NCI-H187 (cell line): ENCODE measurements at regions not wholly inside any gene's neighbourhood (a gene's known extent, or its start where the extent isn't known, plus 50 kb on each side); places are given as distances from the start of the nearest gene placed in this dataset.

Experiments used
- DNase-seq, 2 experiments: peaks; one replicate each; lab custom pipeline; 2025; lab: John Stamatoyannopoulos, UW

DNA sequence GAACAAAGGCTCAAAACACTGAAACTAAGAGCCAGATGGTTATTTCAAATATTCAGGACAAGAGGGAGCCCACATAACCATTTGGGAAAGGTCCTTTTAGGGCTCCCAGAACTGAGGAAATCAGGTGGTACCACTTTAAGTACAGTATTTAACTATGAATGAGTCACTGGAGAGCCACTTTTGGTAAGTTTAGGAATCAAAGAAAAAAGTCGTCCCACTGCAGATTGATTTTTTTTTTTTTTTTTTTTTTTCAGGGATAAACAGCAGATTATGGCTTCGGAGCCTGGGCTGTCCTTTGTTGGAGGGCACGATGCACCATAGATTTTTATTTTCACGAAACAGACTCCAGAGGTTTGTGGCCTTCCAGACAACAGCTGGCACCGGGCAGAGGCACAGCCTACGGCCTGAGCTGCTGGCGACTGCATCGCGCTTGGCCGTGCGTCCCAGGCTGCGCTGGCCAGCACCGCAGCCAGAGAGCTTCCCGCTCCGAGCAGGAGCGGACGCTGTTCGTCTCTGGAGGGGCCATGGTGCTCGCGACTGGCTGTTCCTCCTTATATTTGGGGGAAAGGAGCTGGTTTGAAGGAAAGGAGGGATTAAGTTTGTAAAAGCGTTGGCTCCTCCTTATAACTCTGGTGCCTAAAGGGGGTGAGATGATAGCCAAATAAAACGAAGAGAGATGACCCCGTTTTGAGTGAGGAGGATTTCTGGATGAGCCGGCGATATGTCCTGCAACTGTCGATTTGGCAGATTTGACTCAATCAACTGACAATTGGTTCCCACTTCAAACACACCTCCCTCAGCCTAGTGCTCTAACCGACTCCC is 152.9 kb upstream of the GOLIM4 start:
- no peak for DNase-seq

DNA sequence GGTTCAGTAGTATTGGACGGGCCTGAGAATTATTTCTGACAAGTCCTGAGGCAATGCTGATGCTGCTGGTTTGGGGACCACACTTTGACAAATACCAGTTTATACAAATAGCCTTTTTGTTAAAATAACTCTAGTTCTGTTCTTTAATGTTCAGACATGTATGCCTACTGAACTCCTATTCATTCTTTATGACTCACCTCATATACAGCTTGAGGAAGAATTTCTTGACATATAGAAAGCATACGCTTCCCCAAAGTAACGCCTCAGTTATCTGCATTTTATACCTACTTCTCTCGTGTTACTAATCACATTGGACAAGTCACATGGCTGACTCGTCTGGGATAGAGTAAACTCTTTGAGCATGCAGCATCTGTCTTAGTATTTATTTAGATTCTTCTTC is 145.4 kb upstream of the GOLIM4 start:
- no peak for DNase-seq

DNA sequence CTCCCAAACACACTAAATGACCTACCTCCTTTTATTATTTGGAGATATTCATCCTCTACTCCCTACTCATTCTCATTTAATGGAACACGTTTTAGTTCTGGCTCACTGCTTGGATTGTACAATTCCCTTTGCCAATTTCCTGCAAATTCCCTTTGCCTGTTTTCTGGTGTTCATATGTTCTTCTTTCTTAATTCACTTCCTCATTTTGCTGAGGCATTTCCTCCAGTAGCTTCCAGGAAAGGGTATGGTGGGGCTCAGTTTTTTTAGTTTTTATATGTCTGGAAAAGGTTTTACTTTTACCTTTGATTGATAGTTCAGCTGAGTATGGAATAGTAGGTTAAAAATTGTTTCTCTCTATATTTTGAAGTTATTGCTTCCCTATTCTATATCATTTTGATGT is 143.6 kb upstream of the GOLIM4 start:
- no peak for DNase-seq

DNA sequence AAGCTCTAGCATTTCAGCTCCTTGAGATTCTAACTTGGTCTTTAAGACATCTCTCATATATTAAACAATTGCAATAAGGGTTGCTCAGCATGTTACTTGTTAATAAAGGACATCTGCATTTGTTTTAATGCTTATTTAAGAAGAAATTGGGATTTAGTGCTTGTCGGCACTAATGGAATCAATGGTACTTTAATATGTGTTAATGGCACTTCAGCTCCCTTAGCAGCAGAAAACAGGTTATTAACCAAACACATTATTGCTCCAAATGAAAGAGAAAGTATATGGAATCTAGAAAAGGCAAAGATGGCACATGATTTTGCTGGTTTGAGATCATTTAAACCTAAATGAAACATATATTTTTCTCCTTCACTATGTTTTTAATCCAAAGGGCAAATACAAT is 137.3 kb upstream of the GOLIM4 start:
- no peak for DNase-seq

DNA sequence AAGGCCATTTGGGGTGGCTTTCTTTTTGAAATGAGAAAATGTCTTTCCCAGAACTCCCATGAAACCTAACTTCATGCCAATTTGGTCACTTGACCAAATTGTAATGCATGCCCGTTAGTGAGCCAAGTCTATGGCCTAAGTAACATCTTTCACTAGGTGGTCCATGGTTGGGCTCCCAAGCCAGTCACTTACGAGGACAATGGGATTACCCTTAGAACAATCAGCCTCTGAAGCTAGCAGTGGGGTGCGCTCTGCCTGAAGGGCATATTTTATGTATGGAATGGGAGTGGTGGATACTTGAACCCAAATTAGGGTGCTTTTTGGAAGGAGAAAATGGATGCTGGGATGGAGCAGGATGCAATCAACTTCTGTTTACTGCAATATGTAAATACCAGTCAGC is 127.4 kb upstream of the GOLIM4 start:
- DNase-seq, result no peak

DNA sequence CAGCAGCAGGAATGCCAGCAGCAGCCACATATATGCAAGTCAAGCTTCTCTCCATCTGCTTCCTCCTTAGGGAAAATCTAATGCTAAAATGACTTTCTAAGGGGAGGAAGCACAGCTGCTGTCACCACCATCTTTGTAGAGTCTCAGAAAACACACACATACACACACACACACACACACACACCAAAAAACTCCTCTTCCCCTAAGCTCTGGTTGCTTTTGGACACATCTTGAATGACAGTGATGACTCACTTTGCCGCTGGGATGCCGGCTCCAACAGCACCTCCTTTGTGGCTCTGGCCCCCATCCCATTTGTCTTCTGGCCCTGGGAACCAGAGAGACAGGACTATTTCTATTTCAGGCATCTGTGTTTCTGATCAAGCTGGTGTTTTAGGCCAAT is 124.8 kb upstream of the GOLIM4 start:
- no peak for DNase-seq

DNA sequence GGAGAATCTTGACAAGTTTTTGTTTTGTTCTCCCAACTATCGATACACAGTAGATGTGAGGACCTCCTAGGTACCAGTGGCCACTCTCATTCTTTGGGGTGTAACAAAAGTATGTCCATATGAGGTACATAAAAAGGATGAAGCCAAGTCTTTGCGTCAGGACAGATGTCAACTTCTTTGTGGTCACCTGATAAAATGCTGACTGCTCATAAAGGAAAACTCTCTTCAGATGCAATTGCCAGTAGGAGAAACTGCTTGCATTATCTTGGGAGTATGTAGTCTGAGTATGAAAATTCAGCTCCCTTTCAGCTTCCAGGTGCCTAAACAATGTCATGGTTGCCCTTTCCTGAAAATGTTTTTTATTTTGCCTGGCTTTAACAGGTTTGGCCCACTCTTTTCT is 123.8 kb upstream of the GOLIM4 start:
- no peak for DNase-seq

DNA sequence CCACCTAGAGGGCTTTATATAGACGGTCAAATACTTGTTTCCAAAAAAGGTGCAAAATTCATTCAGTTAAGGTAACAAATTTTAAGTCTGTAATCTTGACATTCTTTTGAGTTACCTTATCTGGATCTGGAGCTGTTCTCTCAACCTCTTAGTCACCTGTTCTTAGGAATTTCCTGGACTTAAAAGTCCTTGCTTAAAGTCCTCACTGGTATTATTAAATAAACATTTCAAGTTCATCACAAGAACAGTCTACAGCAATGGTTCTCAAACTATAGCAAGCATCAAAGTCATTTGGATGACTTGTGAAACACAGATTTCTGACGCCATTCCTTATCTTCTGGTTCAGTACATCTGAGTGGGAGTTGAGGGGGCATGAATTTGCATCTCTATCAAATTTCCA is 122.9 kb upstream of the GOLIM4 start:
- DNase-seq, result no peak

DNA sequence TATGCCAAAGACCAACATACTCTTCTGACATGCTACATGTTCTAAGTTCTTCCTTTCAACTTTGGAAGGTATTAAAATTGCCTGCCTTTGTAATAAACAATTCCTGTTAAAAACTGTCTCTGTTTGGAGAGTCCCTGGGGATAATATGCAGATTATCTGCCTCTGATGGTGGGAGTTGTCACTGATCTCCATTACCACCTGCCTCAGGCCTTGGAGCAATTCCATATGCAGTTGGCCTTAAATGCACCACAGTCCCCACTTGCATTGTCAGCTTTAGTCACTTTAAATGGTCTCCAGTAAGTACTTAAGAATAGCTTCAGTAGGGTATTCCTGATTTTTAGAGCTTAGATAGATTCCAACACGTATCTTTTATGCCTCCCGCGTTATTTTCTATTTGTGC is 121.1 kb upstream of the GOLIM4 start:
- DNase-seq, result no peak

DNA sequence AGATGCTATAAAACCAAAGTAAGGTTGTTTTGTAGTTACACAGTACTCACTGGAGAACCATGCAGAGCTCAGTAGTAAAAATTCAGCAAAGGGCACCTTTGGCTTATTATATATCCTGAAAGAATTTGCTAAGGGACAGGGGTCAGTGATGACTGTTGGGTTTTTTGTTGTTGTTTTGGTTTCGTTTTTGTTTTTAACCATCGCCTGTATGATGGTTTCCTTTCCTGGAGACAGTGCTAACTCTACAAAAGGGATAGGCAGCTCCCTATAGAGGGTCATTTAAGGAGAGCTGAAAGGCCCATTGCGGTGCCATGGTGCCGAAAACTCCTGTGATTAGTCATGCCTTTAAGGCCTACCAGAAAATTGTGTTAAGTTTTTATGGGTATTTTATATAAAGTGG is 118.2 kb upstream of the GOLIM4 start:
- DNase-seq, result no peak

DNA sequence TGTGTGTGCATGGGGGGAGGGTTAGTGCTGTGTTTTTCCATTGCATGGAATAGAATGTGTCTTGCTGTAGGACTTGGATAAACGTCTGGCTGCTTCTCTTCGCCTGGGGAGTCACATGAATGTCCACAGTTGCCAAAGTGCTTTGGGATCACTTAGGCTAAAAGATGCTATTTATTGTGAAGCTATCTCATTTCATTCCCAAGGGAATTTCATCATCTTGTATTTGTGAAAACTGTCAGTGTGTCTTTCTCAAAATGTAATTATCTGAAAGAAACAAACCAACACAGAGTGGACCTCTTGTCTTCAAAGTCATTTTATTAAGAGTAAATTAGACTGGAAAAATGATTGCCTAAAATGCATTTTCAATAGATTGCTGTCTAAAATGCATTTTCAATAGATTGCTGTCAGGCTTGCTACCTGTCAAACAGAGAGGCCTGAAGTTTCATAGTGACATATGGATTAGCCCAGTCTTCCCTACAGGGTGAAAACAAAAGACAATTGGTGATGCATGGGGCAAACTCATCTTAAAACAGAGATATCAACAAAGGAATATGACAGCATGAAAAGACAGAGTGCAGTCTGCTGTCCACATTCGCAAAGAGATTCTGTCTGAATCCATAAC is 117.1 kb upstream of the GOLIM4 start:
- no peak for DNase-seq

DNA sequence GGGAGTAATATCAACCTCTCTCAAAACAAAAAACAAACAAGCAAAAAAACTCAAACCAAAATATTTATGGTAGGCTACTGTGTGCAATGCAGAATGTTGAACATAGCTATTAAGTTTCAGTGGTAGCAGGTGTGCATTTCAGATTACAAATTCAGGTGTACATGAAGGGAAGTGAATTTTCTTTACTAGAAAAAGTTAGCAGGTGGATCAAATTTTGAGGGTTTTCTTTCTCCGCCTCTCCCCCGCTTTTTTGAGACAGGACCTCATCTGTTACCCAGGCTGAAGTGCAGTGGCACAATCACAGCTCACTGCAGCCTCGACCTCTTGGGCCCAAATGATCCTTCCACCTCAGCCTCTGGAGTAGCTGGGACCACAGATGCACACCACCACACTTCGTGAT is 109.7 kb upstream of the GOLIM4 start:
- no peak for DNase-seq

DNA sequence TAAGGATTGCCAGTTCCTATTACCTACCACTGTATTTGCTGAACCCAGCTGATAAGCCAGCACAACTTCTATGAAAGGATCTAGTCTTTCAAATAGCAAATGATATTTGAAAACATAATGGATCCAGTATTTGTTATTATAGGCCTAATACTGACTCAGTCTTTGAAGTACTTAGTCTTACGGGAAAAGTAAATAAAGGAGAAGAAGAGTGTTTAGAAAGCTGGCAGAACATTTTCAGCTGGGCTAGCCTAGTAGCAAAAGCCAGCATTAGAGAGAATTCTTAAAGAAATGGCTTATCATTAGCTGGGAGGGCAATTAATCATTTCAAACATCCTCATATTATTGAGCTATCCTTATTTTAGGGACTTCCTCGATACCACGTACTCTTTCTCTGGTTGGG is 101.4 kb upstream of the GOLIM4 start:
- no peak for DNase-seq

DNA sequence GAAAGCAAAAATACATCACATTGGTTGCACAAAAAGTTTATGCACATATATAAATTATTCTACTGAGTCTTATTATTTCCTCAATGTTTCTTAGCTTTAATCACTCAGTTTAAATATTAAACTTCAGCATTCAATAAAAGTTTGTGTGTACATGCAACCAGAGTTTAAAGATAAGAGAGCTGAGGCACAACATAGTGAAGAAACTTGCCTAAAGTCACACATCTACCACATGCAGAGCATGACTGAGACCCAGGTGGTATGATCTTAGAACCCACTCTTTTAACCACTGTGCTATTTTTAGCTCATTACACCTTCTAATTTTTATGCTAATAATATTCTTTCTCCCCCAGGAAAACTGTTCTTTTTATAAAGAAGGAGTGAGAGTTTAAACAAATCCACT is 96.1 kb upstream of the GOLIM4 start:
- no peak for DNase-seq

DNA sequence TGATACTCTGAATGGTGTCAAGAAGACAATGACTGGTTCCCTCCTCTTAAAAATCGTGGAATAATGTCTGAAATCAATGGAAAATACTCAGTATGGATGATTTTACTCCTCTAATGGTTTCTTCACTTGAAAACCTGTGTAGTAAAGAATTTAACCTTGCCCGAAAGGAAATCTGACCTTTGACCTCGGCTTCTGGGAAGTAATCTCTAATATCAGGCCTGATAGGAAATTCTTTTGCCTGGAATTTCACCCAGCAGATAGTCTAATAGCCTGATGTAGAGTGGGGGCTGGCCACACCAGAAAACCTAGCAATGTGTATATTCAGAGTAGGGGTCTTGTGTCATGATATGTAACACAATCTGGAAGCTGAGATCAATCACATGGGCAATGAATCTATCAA is 91.5 kb upstream of the GOLIM4 start:
- DNase-seq, result no peak

DNA sequence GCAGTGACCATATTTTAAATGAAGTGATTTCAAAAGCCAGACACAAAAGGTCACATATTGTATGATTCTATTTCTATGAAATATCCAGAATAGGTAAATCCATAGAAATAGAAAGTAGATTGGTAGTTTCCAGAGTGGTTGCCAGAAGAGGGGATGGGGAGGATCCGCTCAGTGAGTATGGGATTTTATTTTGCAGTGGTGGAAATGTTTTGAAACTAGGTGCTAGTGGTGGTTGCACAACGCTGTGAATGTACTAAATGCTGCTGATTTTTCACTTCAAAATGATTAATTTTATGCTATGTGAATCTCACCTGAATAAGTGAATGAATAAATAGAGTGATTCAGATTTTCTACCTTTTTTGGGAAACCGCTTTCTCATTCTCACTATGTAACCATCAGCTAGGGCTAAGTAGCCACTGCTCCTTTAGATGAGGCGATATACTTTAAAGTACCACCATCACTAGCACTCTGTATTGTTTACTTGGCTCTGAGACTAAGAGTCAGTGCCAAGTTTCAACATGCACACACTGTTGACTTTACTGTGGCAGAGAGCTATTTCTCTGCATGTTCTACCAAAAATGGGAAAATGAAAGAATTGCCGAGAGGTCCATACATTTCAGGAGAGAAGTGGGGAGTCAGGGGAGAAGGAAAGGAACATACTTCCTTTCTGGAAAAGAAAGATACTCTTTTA is 90.7 kb upstream of the GOLIM4 start:
- DNase-seq, result no peak

DNA sequence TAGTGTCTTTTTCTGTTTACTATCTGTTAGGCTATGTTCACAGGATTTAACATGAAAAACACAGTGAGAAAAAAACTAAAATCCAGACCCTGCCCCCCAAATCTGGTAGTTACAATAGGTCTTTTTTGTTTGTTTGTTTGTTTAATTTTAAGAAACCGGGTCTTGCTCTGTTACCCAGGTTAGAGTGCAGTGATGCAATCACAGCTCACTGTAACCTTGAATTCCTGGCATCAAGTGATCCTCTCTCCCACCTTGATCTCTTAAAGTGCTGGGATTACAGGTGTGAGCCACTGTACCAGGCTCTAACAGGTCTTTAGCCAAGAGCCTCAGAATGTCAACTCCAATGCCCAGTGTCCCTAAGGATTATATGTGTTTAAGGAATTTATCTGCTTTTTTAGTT is 88.0 kb upstream of the GOLIM4 start:
- DNase-seq, result no peak

DNA sequence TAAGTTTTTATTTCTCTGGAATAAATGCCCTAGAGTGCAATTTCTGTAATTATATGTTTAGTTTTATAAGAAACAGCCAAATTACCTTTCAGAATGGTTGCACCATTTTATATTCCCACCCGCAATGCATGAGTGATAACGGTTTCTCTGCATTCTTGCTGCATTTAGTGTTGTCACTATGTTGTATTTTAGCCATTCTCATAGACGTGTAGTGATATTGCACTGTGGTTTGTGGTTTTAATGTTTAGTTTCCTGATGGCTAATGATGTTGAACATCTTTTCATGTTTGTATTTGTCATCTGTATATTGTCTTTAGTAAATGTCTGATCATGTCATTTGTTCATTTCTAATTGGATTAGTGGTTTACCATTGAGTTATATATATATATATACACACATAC is 73.0 kb upstream of the GOLIM4 start:
- no peak for DNase-seq

DNA sequence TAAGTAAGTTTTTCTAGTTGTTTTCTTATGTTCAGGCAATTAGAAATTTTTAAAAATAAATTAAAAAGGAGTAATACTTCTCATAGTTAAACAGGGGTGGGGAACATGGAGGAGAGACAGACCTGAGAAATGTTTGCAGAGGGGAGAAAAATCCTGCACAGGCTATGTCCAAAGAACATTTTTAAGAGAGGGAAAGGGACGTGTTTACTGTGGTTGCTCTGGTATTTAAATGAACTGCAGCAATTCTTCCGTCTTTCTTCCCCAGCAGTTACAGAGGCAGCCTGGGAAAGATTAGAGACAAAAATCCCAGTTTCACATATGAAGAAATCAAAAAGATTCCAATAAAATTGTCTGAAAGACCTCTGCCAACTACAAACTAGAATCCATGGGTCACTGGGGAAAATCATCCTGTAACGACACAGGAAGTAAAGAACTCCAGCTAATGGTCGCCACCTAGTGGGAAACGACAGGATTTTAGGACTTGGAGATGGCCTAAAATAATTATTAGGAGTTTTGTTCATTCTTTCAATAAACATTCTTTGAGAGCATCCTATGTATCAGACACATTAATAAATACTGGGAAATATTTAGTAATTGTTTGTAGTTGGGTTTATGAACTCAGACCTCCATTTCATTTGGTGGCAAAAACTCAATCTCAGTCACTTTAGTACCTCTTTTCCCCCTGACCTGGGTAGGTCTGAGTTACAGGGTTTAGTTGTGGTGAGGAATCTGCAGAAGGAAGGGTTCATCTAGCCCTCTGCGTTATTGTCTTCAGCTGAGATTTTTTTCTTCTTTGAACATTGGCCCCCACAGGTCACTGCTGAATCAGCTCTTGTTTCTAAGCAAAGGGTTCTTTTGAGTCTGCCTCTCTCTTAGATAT is 69.9 kb upstream of the GOLIM4 start:
- peak; percentile 2 to 16 for DNase-seq

DNA sequence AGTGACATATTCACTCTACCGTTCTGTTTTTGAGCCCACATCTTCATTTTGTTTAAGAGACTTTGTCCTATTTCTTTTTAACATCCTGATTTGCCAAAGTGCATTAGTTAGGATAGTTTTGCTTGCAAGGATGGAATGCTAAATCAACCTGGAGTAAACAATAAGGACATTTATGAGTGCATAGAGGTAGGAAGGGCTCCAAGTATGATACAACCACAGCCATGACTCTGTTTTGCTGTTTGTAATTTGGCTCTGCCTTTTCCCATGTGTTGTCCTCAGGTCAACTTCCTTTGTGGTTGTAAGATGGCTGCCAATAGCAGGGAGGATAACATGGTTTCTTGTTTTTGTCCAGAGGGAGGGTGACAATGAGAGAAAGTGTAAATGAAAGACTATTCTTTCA is 66.4 kb upstream of the GOLIM4 start:
- no peak for DNase-seq

DNA sequence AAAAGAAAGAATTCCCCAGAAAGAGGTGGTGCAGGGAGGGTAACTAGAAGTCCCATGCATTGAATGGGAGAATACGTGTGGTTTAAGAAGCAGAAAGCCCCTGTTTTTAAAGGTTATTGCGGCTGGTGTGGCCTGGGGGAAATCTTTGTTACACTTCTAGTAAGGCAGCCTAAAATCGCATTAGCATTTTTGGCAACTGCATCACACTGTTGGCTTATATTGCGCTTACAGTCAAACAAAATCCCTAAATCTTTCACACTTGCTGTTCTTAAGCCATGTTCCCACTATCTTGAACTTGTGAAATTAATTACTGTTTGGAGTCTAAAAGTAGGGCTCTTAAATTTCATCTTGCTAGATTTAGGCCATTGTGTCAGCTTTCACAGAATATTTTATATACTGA is 66.0 kb upstream of the GOLIM4 start:
- DNase-seq, result no peak

DNA sequence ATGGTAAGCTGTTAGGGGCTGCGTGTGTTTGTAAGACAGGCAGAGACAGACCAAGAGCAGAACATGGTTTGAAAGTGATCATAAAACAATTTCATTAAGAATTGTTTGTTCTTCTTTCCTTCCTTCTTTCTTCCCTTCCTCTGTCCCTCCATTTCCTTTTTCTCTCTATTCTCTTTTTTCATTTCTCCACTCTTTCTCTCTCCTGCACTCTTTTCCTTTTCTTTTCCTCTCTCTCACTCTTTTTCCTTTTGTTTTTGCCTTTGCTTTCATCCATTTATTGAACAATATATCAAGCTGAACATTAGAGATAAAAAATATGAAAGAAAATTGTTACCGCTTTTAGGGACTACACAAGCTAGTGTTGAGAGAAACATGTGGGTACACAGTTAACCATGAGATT is 62.2 kb upstream of the GOLIM4 start:
- DNase-seq, result no peak
